WTC11 (cell line): ENCODE measurements at regions not wholly inside any gene's neighbourhood (a gene's known extent, or its start where the extent isn't known, plus 50 kb on each side); places are given as distances from the start of the nearest gene placed in this dataset.

Source experiments
- ATAC-seq: fragments of 200-7000 bp; cut with Tn5 transposase; 2 replicates; pipeline ENCODE4 v1.10.0; 2021; ENCODE audit warnings: mild to moderate bottlenecking, moderate library complexity
- CTCF ChIA-PET: fragments of 300-600 bp; sonication (Branson Sonifier 250); formaldehyde crosslinking; loops from one replicate; lab custom pipeline; 2021; ENCODE audit warnings: antibody characterized with exemption; lab: Charles Lee
- POLR2A ChIA-PET: fragments of 350-600 bp; sonication (Branson Sonifier 250); formaldehyde crosslinking; loops from one replicate; lab custom pipeline; 2021; ENCODE audit warnings: antibody characterized with exemption; lab: Charles Lee
- DNase-seq: peaks from one replicate; pipeline ENCODE4 v3.0.0; 2021; ENCODE audit warnings: low spot score
- H3K27ac Mint-ChIP-seq: 2 replicates; pipeline ENCODE4 v1.8.0; 2021; ENCODE audit warnings: mixed read lengths
- H3K27me3 Mint-ChIP-seq: 2 replicates; pipeline ENCODE4 v1.8.0; 2021; ENCODE audit warnings: low read depth, mild to moderate bottlenecking, moderate library complexity, mixed read lengths
- H3K36me3 Mint-ChIP-seq: 2 replicates; pipeline ENCODE4 v1.8.0; 2021; ENCODE audit warnings: mixed read lengths
- H3K4me1 Mint-ChIP-seq: 2 replicates; pipeline ENCODE4 v1.8.0; 2022; ENCODE audit warnings: mixed read lengths
- H3K4me3 Mint-ChIP-seq: 2 replicates; pipeline ENCODE4 v1.8.0; 2021; ENCODE audit warnings: mild to moderate bottlenecking, moderate library complexity, mixed read lengths
- H3K9me3 Mint-ChIP-seq: 2 replicates; pipeline ENCODE4 v1.8.0; 2021; ENCODE audit warnings: mixed read lengths
- CDX4 ChIP-seq: fragments of 250-450 bp; sonication (Bioruptor Pico); IDR thresholded peaks from 2 replicates; pipeline ENCODE4 v1.9.0; 2021; ENCODE audit warnings: moderate library complexity, mild to moderate bottlenecking, inconsistent platforms, borderline replicate concordance
- ETV6 ChIP-seq: sonication (generic); formaldehyde crosslinking; IDR thresholded peaks from 2 replicates; pipeline ENCODE4 v1.8.1; 2022; ENCODE audit warnings: mild to moderate bottlenecking, missing genetic modification reagents
- FOXP4 ChIP-seq: sonication (generic); formaldehyde crosslinking; IDR thresholded peaks from 2 replicates; pipeline ENCODE4 v1.8.0; 2022; ENCODE audit warnings: mild to moderate bottlenecking, missing genetic modification reagents
- GRHL2 ChIP-seq: fragments of 250-450 bp; sonication (Bioruptor Pico); IDR thresholded peaks from 2 replicates; pipeline ENCODE4 v1.8.0; 2022; ENCODE audit warnings: mild to moderate bottlenecking, moderate library complexity; ENCODE audit not compliant: insufficient replicate concordance, severe bottlenecking
- MXD4 ChIP-seq: fragments of 250-450 bp; sonication (Bioruptor Pico); IDR thresholded peaks from 2 replicates; pipeline ENCODE4 v1.8.0; 2021; ENCODE audit warnings: mild to moderate bottlenecking, moderate library complexity, borderline replicate concordance
- MYBL2 ChIP-seq: sonication (generic); formaldehyde crosslinking; IDR thresholded peaks from 2 replicates; pipeline ENCODE4 v1.8.1; 2023; ENCODE audit warnings: mild to moderate bottlenecking, moderate library complexity, missing genetic modification reagents
- NFATC4 ChIP-seq: fragments of 250-450 bp; sonication (Bioruptor Pico); IDR thresholded peaks from 2 replicates; pipeline ENCODE4 v1.9.0; 2021; ENCODE audit warnings: mild to moderate bottlenecking
- NFE2L1 ChIP-seq: sonication (generic); formaldehyde crosslinking; IDR thresholded peaks from 2 replicates; pipeline ENCODE4 v1.8.1; 2023; ENCODE audit warnings: missing genetic modification reagents
- NFYB ChIP-seq: sonication (generic); formaldehyde crosslinking; conservative IDR thresholded peaks from 2 replicates; pipeline ENCODE4 v1.8.0; 2022; ENCODE audit warnings: low read depth, missing genetic modification reagents
- PRDM15 ChIP-seq: sonication (generic); formaldehyde crosslinking; IDR thresholded peaks from 2 replicates; pipeline ENCODE4 v1.8.0; 2022; ENCODE audit warnings: missing genetic modification reagents
- PREB ChIP-seq: sonication (generic); formaldehyde crosslinking; IDR thresholded peaks from 2 replicates; pipeline ENCODE4 v1.8.1; 2022; ENCODE audit warnings: mild to moderate bottlenecking, missing genetic modification reagents, moderate library complexity, borderline replicate concordance
- SMAD4 ChIP-seq: sonication (generic); formaldehyde crosslinking; IDR thresholded peaks from 2 replicates; pipeline ENCODE4 v1.8.0; 2022; ENCODE audit warnings: mild to moderate bottlenecking, missing genetic modification reagents
- TCF7 ChIP-seq: sonication (generic); formaldehyde crosslinking; IDR thresholded peaks from 2 replicates; pipeline ENCODE4 v1.8.0; 2022; ENCODE audit warnings: mild to moderate bottlenecking, low read depth, missing genetic modification reagents, moderate library complexity
- ZNF232 ChIP-seq: sonication (generic); formaldehyde crosslinking; IDR thresholded peaks from 2 replicates; pipeline ENCODE4 v1.8.0; 2022; ENCODE audit warnings: mild to moderate bottlenecking, missing genetic modification reagents
- ZNF396 ChIP-seq: fragments of 250-450 bp; sonication (Bioruptor Pico); IDR thresholded peaks from 2 replicates; pipeline ENCODE4 v1.8.0; 2021; ENCODE audit warnings: mild to moderate bottlenecking, moderate library complexity, borderline replicate concordance
- ZNF416 ChIP-seq: fragments of 250-450 bp; sonication (Bioruptor Pico); IDR thresholded peaks from 2 replicates; pipeline ENCODE4 v1.9.0; 2021; ENCODE audit warnings: mild to moderate bottlenecking, inconsistent platforms
- ZNF423 ChIP-seq: fragments of 250-450 bp; sonication (Bioruptor Pico); IDR thresholded peaks from 2 replicates; pipeline ENCODE4 v2.1.2; 2022; ENCODE audit warnings: mild to moderate bottlenecking, moderate library complexity
- ZNF671 ChIP-seq: fragments of 250-450 bp; sonication (Bioruptor Pico); IDR thresholded peaks from 2 replicates; pipeline ENCODE4 v1.8.0; 2021; ENCODE audit warnings: mild to moderate bottlenecking
- TF ChIP-seq, protein P1 (sequence below): sonication (generic); formaldehyde crosslinking; IDR thresholded peaks from 2 replicates; pipeline ENCODE4 v1.8.1; 2022; ENCODE audit warnings: low read depth, missing genetic modification reagents, borderline replicate concordance
- TF ChIP-seq, protein P2 (sequence below): sonication (generic); formaldehyde crosslinking; IDR thresholded peaks from 2 replicates; pipeline ENCODE4 v1.8.1; 2023; ENCODE audit warnings: mild to moderate bottlenecking, moderate library complexity, missing genetic modification reagents
- TF ChIP-seq, protein P3 (sequence below): fragments of 250-450 bp; sonication (Bioruptor Pico); IDR thresholded peaks from 2 replicates; pipeline ENCODE4 v1.9.0; 2021; ENCODE audit warnings: mild to moderate bottlenecking
- TF ChIP-seq, protein P4 (sequence below): sonication (generic); formaldehyde crosslinking; IDR thresholded peaks from 2 replicates; pipeline ENCODE4 v1.8.0; 2022; ENCODE audit warnings: mild to moderate bottlenecking, missing genetic modification reagents
- TF ChIP-seq, protein P5 (sequence below): sonication (generic); formaldehyde crosslinking; IDR thresholded peaks from 2 replicates; pipeline ENCODE4 v1.8.0; 2022; ENCODE audit warnings: mild to moderate bottlenecking, missing genetic modification reagents

DNA sequence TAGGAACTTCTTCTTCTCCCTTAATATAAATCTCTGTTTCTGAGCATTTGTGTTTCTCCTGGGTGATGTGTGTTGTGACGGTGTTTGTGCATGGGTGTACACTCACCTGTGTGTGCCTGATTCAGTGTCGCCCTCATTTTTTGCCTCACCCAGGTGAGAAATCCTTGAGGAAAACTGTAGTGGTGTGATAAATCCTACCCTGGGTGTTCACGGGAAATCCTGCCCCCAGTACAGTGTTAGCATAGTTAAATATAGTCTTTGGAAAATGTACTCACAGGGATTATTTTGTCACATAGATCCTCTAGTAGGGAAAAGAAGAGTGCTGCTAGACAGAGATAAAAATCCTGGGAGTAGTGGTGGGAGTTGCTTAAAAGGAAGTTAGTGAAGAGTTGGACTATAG, 291.9 kb upstream of the PITX2 start:
- Mint-ChIP-seq H3K4me1 (no peaks in the 10 kb centered on the region; the same call in 1 of the 2 replicates), H3K27ac (no peak overlapping the region)
- TF ChIP-seq PRDM15 (no peak), TCF7 (no peak), CDX4 (CRISPR knock-in tag) (no peak), MXD4 (CRISPR knock-in tag) (no peak)
- TF ChIP-seq, protein P1, sequence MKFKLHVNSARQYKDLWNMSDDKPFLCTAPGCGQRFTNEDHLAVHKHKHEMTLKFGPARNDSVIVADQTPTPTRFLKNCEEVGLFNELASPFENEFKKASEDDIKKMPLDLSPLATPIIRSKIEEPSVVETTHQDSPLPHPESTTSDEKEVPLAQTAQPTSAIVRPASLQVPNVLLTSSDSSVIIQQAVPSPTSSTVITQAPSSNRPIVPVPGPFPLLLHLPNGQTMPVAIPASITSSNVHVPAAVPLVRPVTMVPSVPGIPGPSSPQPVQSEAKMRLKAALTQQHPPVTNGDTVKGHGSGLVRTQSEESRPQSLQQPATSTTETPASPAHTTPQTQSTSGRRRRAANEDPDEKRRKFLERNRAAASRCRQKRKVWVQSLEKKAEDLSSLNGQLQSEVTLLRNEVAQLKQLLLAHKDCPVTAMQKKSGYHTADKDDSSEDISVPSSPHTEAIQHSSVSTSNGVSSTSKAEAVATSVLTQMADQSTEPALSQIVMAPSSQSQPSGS (CRISPR knock-in tag), result no peak
- TF ChIP-seq, protein P2, sequence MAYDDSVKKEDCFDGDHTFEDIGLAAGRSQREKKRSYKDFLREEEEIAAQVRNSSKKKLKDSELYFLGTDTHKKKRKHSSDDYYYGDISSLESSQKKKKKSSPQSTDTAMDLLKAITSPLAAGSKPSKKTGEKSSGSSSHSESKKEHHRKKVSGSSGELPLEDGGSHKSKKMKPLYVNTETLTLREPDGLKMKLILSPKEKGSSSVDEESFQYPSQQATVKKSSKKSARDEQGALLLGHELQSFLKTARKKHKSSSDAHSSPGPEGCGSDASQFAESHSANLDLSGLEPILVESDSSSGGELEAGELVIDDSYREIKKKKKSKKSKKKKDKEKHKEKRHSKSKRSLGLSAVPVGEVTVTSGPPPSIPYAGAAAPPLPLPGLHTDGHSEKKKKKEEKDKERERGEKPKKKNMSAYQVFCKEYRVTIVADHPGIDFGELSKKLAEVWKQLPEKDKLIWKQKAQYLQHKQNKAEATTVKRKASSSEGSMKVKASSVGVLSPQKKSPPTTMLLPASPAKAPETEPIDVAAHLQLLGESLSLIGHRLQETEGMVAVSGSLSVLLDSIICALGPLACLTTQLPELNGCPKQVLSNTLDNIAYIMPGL (CRISPR knock-in tag), result no peak
- TF ChIP-seq, all 79 proteins: peak for 0
- Mint-ChIP-seq H3K9me3 (no peaks in the 10 kb centered on the region), H3K27me3 (no peaks in the 10 kb centered on the region), H3K4me3 (no peak overlapping the region), H3K36me3 (no peaks in the 10 kb centered on the region)
- ChIA-PET CTCF (no interaction called here), POLR2A (no interaction called here)
- DNase-seq (no peak), ATAC-seq (no peak)

DNA sequence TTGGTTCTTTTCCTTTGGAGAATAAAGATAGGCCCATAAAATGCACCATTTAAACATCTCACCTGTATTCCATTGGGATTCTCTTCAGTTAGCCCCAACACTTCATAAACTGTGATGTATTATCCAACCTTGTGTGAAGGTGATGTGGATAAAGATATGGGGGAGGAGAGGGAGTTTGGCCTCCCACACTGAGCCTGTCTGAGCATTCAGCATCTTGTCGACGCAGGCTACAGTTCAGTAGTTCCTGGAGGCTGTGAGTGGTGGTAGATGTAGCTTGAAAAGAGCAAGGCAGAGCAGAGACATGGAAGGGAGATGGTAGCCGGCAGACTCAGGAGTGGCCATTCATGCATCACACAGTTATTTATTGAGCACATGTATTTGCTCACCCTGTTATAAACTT, 292.4 kb upstream of the PITX2 start:
- no peaks in the 10 kb centered on the region for H3K36me3 Mint-ChIP-seq
- H3K27me3 Mint-ChIP-seq, result no peaks in the 10 kb centered on the region
- H3K27ac Mint-ChIP-seq, result no peak overlapping the region
- H3K9me3 Mint-ChIP-seq, result no peaks in the 10 kb centered on the region
- no peak overlapping the region for H3K4me3 Mint-ChIP-seq
- no peaks in the 10 kb centered on the region for H3K4me1 Mint-ChIP-seq
- ChIA-PET CTCF (no interaction called here), POLR2A (no interaction called here)
- ATAC-seq, result no peak
- DNase-seq, result no peak
- TF ChIP-seq, protein P3, sequence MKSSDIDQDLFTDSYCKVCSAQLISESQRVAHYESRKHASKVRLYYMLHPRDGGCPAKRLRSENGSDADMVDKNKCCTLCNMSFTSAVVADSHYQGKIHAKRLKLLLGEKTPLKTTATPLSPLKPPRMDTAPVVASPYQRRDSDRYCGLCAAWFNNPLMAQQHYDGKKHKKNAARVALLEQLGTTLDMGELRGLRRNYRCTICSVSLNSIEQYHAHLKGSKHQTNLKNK (CRISPR knock-in tag), result no peak
- no peak for TF ChIP-seq NFATC4 (CRISPR knock-in tag)
- TF ChIP-seq ZNF416 (CRISPR knock-in tag), result no peak
- TF ChIP-seq ETV6, result no peak
- TF ChIP-seq SMAD4, result no peak
- TF ChIP-seq GRHL2, result no peak
- TF ChIP-seq NFYB, result no peak
- no peak for TF ChIP-seq ZNF232 (CRISPR knock-in tag)
- no peak for TF ChIP-seq ZNF396 (CRISPR knock-in tag)
- no peak for TF ChIP-seq ZNF423 (CRISPR knock-in tag)
- TF ChIP-seq ZNF671 (CRISPR knock-in tag), result no peak
- TF ChIP-seq NFE2L1 (CRISPR knock-in tag), result no peak
- no peak for TF ChIP-seq PREB
- TF ChIP-seq MYBL2, result no peak
- TF ChIP-seq FOXP4 (CRISPR knock-in tag), result no peak
- TF ChIP-seq, protein P4, sequence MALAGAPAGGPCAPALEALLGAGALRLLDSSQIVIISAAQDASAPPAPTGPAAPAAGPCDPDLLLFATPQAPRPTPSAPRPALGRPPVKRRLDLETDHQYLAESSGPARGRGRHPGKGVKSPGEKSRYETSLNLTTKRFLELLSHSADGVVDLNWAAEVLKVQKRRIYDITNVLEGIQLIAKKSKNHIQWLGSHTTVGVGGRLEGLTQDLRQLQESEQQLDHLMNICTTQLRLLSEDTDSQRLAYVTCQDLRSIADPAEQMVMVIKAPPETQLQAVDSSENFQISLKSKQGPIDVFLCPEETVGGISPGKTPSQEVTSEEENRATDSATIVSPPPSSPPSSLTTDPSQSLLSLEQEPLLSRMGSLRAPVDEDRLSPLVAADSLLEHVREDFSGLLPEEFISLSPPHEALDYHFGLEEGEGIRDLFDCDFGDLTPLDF, result no peak
- TF ChIP-seq, protein P5, sequence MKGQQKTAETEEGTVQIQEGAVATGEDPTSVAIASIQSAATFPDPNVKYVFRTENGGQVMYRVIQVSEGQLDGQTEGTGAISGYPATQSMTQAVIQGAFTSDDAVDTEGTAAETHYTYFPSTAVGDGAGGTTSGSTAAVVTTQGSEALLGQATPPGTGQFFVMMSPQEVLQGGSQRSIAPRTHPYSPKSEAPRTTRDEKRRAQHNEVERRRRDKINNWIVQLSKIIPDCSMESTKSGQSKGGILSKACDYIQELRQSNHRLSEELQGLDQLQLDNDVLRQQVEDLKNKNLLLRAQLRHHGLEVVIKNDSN (CRISPR knock-in tag), result no peak
